Esophagus (tissue), 2 donors: ENCODE measurements at regions not wholly inside any gene's neighbourhood (a gene's known extent, or its start where the extent isn't known, plus 50 kb on each side); places are given as distances from the start of the nearest gene placed in this dataset.
"Not testable (repeated sequence)": the region's sequence is repeated elsewhere in the genome, so short reads cannot be mapped to it uniquely, and the experiment has no call there.

Experiments used
- H3K27ac ChIP-seq, 2 donors: one replicate each; pipeline ENCODE4 v1.5.1; 2013; ENCODE audit warnings: low read depth in 2 of 2, mild to moderate bottlenecking in 2 of 2, inconsistent platforms in 1 of 2, low read length in 1 of 2, moderate library complexity in 1 of 2
- H3K27me3 ChIP-seq, 2 donors: one replicate each; pipeline ENCODE4 v1.6.1; 2013; ENCODE audit warnings: low read length in 2 of 2, control low read depth in 1 of 2, mild to moderate bottlenecking in 1 of 2; ENCODE audit not compliant: insufficient read depth in 2 of 2, control insufficient read depth in 1 of 2
- H3K36me3 ChIP-seq, 2 donors: one replicate each; pipeline ENCODE4 v1.6.1; 2013; ENCODE audit warnings: low read length in 1 of 2; ENCODE audit not compliant: control insufficient read depth in 2 of 2, insufficient read depth in 2 of 2
- H3K4me1 ChIP-seq, 2 donors: one replicate each; pipeline ENCODE4 v1.6.1; 2013; ENCODE audit warnings: low read length in 1 of 2; ENCODE audit not compliant: control insufficient read depth in 2 of 2, insufficient read depth in 2 of 2
- H3K4me3 ChIP-seq, 2 donors: one replicate each; pipeline ENCODE4 v1.5.1; 2013; ENCODE audit warnings: low read length in 2 of 2, mild to moderate bottlenecking in 2 of 2, low read depth in 1 of 2, moderate library complexity in 1 of 2
- H3K9me3 ChIP-seq, 2 donors: one replicate each; pipeline ENCODE4 v1.6.1; 2013; ENCODE audit warnings: mild to moderate bottlenecking in 2 of 2, low read depth in 1 of 2, low read length in 1 of 2, moderate library complexity in 1 of 2; ENCODE audit not compliant: control insufficient read depth in 2 of 2, insufficient read depth in 1 of 2
- WGBS, 2 donors: extraction: QIAGEN DNeasy Blood & Tissue Kit; methylation state at CpG; one replicate each; pipeline ENCODE4 v1.1.7; 2013; 5-methylcytosine and 5-hydroxymethylcytosine counted together
- donor health status: healthy with polysubstance abuse.
- donor health status: Bipolar disorder and iron deficiency.

- Histone ChIP-seq H3K36me3 (no peaks in the 10 kb centered on the region), H3K27ac (no peak overlapping the region), H3K4me3 (no peak overlapping the region), H3K4me1 (no peaks in the 10 kb centered on the region), H3K9me3 (no peaks in the 10 kb centered on the region), H3K27me3 (no peaks in the 10 kb centered on the region)
- WGBS, 2 donors: 85 to 89% methylated on average over 8 of the region's 8 CpGs
These were observed 568.0 kb downstream of the TRIB2 start for GRCh38 chr2:13284688-13285087.

GRCh38 chr2:13289310-13289709 is 572.6 kb downstream of the TRIB2 start:
- Histone ChIP-seq H3K4me1 (no peaks in the 10 kb centered on the region), H3K4me3 (no peak overlapping the region)

DNA sequence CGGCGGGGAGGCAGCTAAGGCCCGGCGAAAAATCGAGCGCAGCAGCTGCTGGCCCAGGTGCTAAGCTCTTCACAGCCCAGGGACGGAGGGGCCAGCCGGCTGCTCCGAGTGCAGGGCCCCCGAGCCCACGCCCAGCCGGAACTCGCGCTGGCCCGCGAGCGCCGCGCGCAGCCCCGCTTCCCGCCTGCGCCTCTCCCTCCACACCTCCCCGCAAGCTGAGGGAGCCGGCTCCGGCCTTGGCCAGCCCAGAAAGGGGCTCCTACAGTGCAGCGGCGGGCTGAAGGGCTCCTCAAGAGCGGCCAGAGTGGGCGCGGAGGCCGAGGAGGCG is 591.7 kb downstream of the TRIB2 start:
- not testable (repeated sequence) for H3K36me3 ChIP-seq, H3K27ac ChIP-seq, H3K27me3 ChIP-seq, H3K9me3 ChIP-seq, H3K4me1 ChIP-seq, H3K4me3 ChIP-seq
- WGBS, 2 donors: 91% methylated on average over 27 to 33 of the region's 33 CpGs

More at GRCh38 chr2:13289310-13289709, 572.6 kb downstream of the TRIB2 start:
- H3K27ac ChIP-seq: no peak overlapping the region
- no peaks in the 10 kb centered on the region for H3K27me3 ChIP-seq
- no peaks in the 10 kb centered on the region for H3K9me3 ChIP-seq
- no peaks in the 10 kb centered on the region for H3K36me3 ChIP-seq

DNA sequence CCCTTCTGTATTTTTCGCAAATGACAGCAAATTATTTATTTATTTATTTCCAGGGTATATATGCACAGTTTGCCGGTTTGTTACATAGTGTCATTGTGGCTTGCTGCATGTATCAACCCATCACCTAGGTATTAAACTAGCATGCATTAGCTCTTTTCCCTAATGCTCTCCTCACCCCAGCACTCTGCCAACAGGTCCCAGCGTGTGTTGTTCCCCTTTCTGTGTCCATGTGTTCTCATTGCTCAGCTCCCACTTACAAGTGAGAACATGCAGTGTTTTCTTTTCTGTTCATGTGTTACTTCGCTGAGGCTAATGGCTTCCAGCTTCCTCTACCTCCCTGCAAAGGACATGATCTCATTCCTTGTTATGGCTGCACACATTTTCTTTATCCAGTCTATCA is 592.3 kb downstream of the TRIB2 start:
- no peak overlapping the region for H3K4me3 ChIP-seq
- 57 to 71% methylated on average over 4 of the region's 4 CpGs for WGBS, 2 donors

GRCh38 chr2:13332060-13332459 is 615.3 kb downstream of the TRIB2 start:
- H3K4me3 ChIP-seq: no peak overlapping the region
- H3K4me1 ChIP-seq: no peaks in the 10 kb centered on the region
- H3K27me3 ChIP-seq: no peaks in the 10 kb centered on the region
- 66 to 69% methylated on average over 2 of the region's 2 CpGs for WGBS, 2 donors
- H3K36me3 ChIP-seq: no peaks in the 10 kb centered on the region
- no peak overlapping the region for H3K27ac ChIP-seq
- no peaks in the 10 kb centered on the region for H3K9me3 ChIP-seq

More for the DNA sequence above, 592.3 kb downstream of the TRIB2 start:
- Histone ChIP-seq H3K27me3 (no peaks in the 10 kb centered on the region), H3K9me3 (peaks cover 0 to 5% of the 10 kb centered on the region in 2 donors), H3K36me3 (no peaks in the 10 kb centered on the region), H3K4me1 (no peaks in the 10 kb centered on the region), H3K27ac (no peak overlapping the region)

- not testable (repeated sequence) for H3K4me3 ChIP-seq, H3K4me1 ChIP-seq, H3K27ac ChIP-seq, H3K27me3 ChIP-seq, H3K36me3 ChIP-seq, H3K9me3 ChIP-seq
These were observed 617.3 kb downstream of the TRIB2 start for GRCh38 chr2:13334071-13334470.

DNA sequence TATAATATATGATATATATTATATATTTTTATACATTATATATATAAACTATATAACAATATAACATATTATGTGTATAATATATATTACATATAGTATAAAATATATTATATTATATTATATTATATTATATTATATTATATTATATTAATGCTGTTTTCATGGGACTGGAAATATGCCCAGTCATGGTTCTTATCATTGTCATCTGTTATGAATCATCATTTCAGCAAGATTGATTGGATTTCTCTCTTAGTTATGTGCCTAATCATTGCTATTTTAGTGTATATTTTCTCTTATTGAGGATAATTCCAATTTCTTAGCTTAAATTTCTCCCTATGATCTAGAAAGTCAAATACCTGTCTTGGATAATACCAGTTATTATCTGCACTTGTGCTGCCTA is 617.8 kb downstream of the TRIB2 start:
- Histone ChIP-seq H3K36me3 (no peaks in the 10 kb centered on the region), H3K4me1 (no peaks in the 10 kb centered on the region), H3K9me3 (no peaks in the 10 kb centered on the region), H3K27me3 (no peaks in the 10 kb centered on the region), H3K4me3 (no peak overlapping the region), H3K27ac (no peak overlapping the region)

- Histone ChIP-seq H3K4me3 (no peak overlapping the region), H3K27me3 (no peaks in the 10 kb centered on the region), H3K27ac (no peak overlapping the region), H3K36me3 (no peaks in the 10 kb centered on the region), H3K9me3 (no peaks in the 10 kb centered on the region), H3K4me1 (no peaks in the 10 kb centered on the region)
- WGBS, 2 donors: 75 to 80% methylated on average over 2 of the region's 2 CpGs
These were observed 619.3 kb downstream of the TRIB2 start for GRCh38 chr2:13335862-13336535.

DNA sequence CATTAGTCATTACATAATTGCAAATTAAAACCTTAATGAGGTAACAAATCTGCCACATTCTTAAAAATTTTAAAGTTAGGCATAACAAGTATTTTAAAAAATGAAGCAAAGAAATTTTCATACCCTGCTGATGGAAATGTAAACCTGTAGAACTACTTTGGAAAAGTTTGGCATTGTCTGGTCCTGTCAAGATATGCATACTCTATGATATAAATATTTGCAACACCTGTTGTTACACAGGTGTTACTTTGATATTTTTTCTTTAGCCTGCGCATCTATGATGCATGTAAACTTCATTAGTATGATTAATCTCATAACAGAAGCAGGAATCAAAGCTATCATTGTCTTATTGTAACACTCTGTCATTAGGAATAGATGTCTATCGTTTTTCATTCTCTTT is 634.3 kb downstream of the TRIB2 start:
- H3K9me3 ChIP-seq: no peaks in the 10 kb centered on the region
- no peaks in the 10 kb centered on the region for H3K4me1 ChIP-seq
- no peak overlapping the region for H3K27ac ChIP-seq
- 66 to 70% methylated on average over 2 of the region's 2 CpGs for WGBS, 2 donors
- H3K4me3 ChIP-seq: no peak overlapping the region
- H3K36me3 ChIP-seq: no peaks in the 10 kb centered on the region
- no peaks in the 10 kb centered on the region for H3K27me3 ChIP-seq

DNA sequence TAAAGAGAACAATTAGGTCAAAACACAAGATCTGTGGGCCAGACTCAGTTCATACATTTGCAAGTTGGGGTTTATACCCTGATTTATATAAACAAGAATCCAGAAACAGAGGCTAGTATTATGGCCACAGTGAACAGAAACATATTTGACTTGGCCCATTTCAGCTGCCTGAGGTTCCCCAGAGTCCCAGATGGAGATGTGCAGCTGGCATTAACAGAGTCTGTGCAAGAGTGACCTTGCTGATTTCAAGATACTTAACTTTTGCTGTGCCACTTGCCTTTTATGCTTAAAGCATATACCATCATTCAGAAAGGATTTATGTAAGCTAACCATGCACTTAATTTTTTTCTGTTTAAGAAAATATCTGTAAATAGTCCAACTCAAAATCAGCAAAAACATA is 636.3 kb downstream of the TRIB2 start:
- no peak overlapping the region for H3K27ac ChIP-seq
- H3K9me3 ChIP-seq: no peaks in the 10 kb centered on the region
- no peaks in the 10 kb centered on the region for H3K4me1 ChIP-seq
- H3K4me3 ChIP-seq: no peak overlapping the region
- no peaks in the 10 kb centered on the region for H3K27me3 ChIP-seq
- no peaks in the 10 kb centered on the region for H3K36me3 ChIP-seq
